ENCODE measurements at regions not wholly inside any gene's neighbourhood (a gene's known extent, or its start where the extent isn't known, plus 50 kb on each side); places are given as distances from the start of the nearest gene placed in this dataset.

DNA sequence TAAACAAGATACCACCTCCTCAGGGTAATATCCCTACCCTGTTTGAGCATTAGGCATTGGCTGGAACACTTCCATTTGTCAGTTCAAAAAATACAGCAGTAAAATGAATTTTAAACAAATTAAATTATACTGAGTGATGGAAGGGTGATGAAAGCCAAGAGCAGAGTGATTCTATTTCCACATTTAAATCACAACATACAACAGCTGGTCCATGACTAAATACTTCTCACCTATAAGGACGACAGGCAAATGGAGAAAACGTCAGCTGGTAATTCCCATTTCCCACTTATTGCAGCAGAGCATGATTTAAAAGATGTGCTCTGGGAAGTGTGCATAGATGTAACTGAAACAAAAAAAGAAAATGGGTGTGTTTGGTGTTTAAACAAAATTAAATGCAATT, 543.6 kb upstream of the DAB2 start:
- Histone ChIP-seq H3K9me3 (ENCODE audit: control insufficient read depth in 2 of 3, insufficient read depth in 1 of 3, low read length in 3 of 3) (no peaks in the 10 kb centered on the region), H3K4me3 (ENCODE audit: low read length in 3 of 3) (no peak overlapping the region), H3K27ac (ENCODE audit: low read depth in 2 of 2, low read length in 2 of 2) (no peak overlapping the region), H3K4me1 (ENCODE audit: control insufficient read depth in 2 of 3, insufficient read depth in 2 of 3, low read depth in 1 of 3, low read length in 3 of 3) (no peaks in the 10 kb centered on the region), H3K36me3 (ENCODE audit: control insufficient read depth in 2 of 3, insufficient read depth in 3 of 3, low read length in 3 of 3) (no peaks in the 10 kb centered on the region), H3K9ac (ENCODE audit: low read length in 3 of 3) (no peak overlapping the region), H3K27me3 (ENCODE audit: control insufficient read depth, insufficient read depth, low read length) (no peaks in the 10 kb centered on the region)
- TF ChIP-seq, protein P1, sequence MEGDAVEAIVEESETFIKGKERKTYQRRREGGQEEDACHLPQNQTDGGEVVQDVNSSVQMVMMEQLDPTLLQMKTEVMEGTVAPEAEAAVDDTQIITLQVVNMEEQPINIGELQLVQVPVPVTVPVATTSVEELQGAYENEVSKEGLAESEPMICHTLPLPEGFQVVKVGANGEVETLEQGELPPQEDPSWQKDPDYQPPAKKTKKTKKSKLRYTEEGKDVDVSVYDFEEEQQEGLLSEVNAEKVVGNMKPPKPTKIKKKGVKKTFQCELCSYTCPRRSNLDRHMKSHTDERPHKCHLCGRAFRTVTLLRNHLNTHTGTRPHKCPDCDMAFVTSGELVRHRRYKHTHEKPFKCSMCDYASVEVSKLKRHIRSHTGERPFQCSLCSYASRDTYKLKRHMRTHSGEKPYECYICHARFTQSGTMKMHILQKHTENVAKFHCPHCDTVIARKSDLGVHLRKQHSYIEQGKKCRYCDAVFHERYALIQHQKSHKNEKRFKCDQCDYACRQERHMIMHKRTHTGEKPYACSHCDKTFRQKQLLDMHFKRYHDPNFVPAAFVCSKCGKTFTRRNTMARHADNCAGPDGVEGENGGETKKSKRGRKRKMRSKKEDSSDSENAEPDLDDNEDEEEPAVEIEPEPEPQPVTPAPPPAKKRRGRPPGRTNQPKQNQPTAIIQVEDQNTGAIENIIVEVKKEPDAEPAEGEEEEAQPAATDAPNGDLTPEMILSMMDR (IDR thresholded peaks at IDR 0.05; ENCODE audit: borderline replicate concordance, extremely low read depth, insufficient read depth): no peak
- intact Hi-C loops (cut with DNase I): no loop called here
- DNase-seq (no peak), FAIRE-seq (no peak)

DNA sequence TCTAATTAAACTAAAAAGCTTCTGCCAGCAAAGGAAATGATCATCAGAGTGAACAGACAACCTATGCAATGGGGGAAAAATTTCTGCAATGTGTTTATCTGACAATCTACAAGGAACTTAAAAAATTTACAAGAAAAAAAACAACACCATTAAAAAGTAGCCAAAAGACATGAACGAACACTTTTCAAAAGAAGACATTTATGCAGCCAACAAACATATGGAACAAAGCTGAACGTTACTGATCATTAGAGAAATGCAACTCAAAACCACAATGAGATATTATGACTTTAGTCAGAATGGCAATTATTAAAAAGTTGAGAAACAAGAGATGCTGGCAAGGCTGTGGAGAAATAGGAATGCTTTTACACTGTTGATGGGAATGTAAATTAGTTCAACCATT, 530.4 kb upstream of the DAB2 start:
- intact Hi-C loops (cut with DNase I): no loop called here
- TF ChIP-seq, protein P1 (IDR thresholded peaks at IDR 0.05; ENCODE audit: borderline replicate concordance, extremely low read depth, insufficient read depth): no peak
- Histone ChIP-seq H3K9ac (ENCODE audit: low read length in 3 of 3) (no peak overlapping the region), H3K4me3 (ENCODE audit: low read length in 3 of 3) (no peak overlapping the region), H3K27ac (ENCODE audit: low read depth in 2 of 2, low read length in 2 of 2) (no peak overlapping the region), H3K4me1 (ENCODE audit: control insufficient read depth in 2 of 3, insufficient read depth in 2 of 3, low read depth in 1 of 3, low read length in 3 of 3) (no peaks in the 10 kb centered on the region), H3K27me3 (ENCODE audit: control insufficient read depth, insufficient read depth, low read length) (no peaks in the 10 kb centered on the region), H3K9me3 (ENCODE audit: control insufficient read depth in 2 of 3, insufficient read depth in 1 of 3, low read length in 3 of 3) (peaks cover 0 to 2% (median 0%) of the 10 kb centered on the region in 3 donors), H3K36me3 (ENCODE audit: control insufficient read depth in 2 of 3, insufficient read depth in 3 of 3, low read length in 3 of 3) (no peaks in the 10 kb centered on the region)
- FAIRE-seq (no peak), DNase-seq (no peak)

DNA sequence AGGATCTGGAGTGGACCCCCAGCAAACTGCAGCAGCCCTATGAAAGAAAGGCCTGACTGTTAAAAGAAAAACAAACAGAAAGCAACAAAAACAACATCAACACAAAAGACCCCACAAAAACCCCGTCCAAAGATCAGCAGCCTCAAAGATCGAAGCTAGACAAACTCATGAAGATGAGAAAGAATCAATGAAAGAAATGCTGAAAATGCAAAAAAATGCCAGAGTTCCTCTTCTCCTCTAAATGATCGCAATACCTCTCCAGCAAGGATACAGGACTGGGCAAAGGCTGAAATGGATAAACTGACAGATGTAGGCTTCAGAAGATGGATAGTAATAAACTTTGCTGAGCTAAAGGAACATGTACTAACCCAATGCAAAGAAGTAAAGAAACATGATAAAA, 526.3 kb upstream of the DAB2 start:
- DNase-seq (no peak), FAIRE-seq (no peak)
- no peaks in the 10 kb centered on the region for H3K27me3 ChIP-seq (ENCODE audit: control insufficient read depth, insufficient read depth, low read length)
- peaks cover 0 to 2% (median 0%) of the 10 kb centered on the region in 3 donors for H3K9me3 ChIP-seq (ENCODE audit: control insufficient read depth in 2 of 3, insufficient read depth in 1 of 3, low read length in 3 of 3)
- intact Hi-C loops (cut with DNase I): no loop called here
- no peaks in the 10 kb centered on the region for H3K4me1 ChIP-seq (ENCODE audit: control insufficient read depth in 2 of 3, insufficient read depth in 2 of 3, low read depth in 1 of 3, low read length in 3 of 3)
- H3K36me3 ChIP-seq (ENCODE audit: control insufficient read depth in 2 of 3, insufficient read depth in 3 of 3, low read length in 3 of 3): no peaks in the 10 kb centered on the region
- no peak overlapping the region for H3K9ac ChIP-seq (ENCODE audit: low read length in 3 of 3)
- H3K27ac ChIP-seq (ENCODE audit: low read depth in 2 of 2, low read length in 2 of 2): no peak overlapping the region
- no peak overlapping the region for H3K4me3 ChIP-seq (ENCODE audit: low read length in 3 of 3)
- TF ChIP-seq, protein P1 (IDR thresholded peaks at IDR 0.05; ENCODE audit: borderline replicate concordance, extremely low read depth, insufficient read depth): no peak

DNA sequence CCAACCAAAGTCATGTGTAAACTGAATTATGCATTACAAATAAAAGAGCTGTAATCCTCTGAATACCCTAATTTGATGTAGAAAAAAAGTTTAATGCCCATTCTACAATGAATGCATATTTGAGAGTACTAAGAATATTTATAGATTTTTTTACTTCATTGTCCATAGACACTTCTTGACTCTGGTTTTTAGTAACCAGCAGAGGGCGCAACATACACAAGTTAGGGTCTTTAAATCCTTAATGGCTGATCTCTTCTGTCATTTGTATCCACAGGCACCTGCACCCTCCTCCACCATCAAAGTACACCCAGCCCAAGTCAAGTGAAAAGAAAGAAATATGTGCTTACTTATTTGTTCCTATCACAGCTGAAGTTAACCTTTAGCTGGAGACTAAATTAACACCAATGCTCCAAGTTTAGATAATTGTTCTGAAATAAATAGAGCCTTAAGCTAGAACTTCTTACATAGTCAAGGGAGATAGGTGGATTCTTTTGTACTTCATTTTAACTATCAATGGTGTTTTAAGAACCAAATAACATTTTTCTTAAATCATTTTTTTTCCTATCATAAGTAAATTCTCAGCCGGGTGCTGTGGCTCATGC, 524.2 kb upstream of the DAB2 start:
- Histone ChIP-seq H3K9ac (ENCODE audit: low read length in 3 of 3) (no peak overlapping the region), H3K9me3 (ENCODE audit: control insufficient read depth in 2 of 3, insufficient read depth in 1 of 3, low read length in 3 of 3) (peaks cover 0 to 2% (median 0%) of the 10 kb centered on the region in 3 donors), H3K4me1 (ENCODE audit: control insufficient read depth in 2 of 3, insufficient read depth in 2 of 3, low read depth in 1 of 3, low read length in 3 of 3) (no peaks in the 10 kb centered on the region), H3K27ac (ENCODE audit: low read depth in 2 of 2, low read length in 2 of 2) (no peak overlapping the region), H3K27me3 (ENCODE audit: control insufficient read depth, insufficient read depth, low read length) (no peaks in the 10 kb centered on the region), H3K4me3 (ENCODE audit: low read length in 3 of 3) (no peak overlapping the region), H3K36me3 (ENCODE audit: control insufficient read depth in 2 of 3, insufficient read depth in 3 of 3, low read length in 3 of 3) (no peaks in the 10 kb centered on the region)
- intact Hi-C loops (cut with DNase I): no loop called here
- DNase-seq (peak in 4 of 5 donors; percentile 39 to 88 (median 62)), FAIRE-seq (peak; percentile 93)
- TF ChIP-seq, protein P1 (IDR thresholded peaks at IDR 0.05; ENCODE audit: borderline replicate concordance, extremely low read depth, insufficient read depth): peak; percentile 68
